ENCODE measurements at regions not wholly inside any gene's neighbourhood (a gene's known extent, or its start where the extent isn't known, plus 50 kb on each side); places are given as distances from the start of the nearest gene placed in this dataset.

GRCh38 chr13:40385858-40386180 lies 280.6 kb downstream of the FOXO1 start:
- TF ChIP-seq GATA2 (IDR thresholded peaks at IDR 0.05; ENCODE audit: low read depth, low read length) (no peak), GATA3 (IDR thresholded peaks at IDR 0.05; ENCODE audit: low read depth, low read length) (no peak)

All from SH-SY5Y (cell line).